HepG2 (cell line): ENCODE measurements at regions not wholly inside any gene's neighbourhood (a gene's known extent, or its start where the extent isn't known, plus 50 kb on each side); places are given as distances from the start of the nearest gene placed in this dataset.

Experiments
- ARID5B ChIP-seq: IDR thresholded peaks from 2 replicates; pipeline ENCODE4 v1.4.0; 2020; ENCODE audit warnings: mild to moderate bottlenecking, missing genetic modification reagents
- CEBPG ChIP-seq: IDR thresholded peaks from 2 replicates; pipeline ENCODE4 v1.6.1; 2016
- CENPBD1 ChIP-seq: sonication (generic); formaldehyde crosslinking; IDR thresholded peaks from 2 replicates; pipeline ENCODE4 v1.8.0; 2022; ENCODE audit warnings: missing genetic modification reagents, low read depth, mild to moderate bottlenecking, borderline replicate concordance
- ETV5 ChIP-seq: IDR thresholded peaks from 2 replicates; pipeline ENCODE4 v1.6.1; 2018; ENCODE audit warnings: missing biosample characterization, missing genetic modification reagents, inconsistent platforms, borderline replicate concordance
- GABPB1 ChIP-seq: IDR thresholded peaks from 2 replicates; pipeline ENCODE4 v1.6.1; 2016; ENCODE audit warnings: mild to moderate bottlenecking, missing genetic modification reagents, moderate library complexity, missing compliant biosample characterization
- HHEX ChIP-seq: IDR thresholded peaks from 2 replicates; pipeline ENCODE4 v1.6.1; 2016; ENCODE audit warnings: control low read depth
- KLF6 ChIP-seq: IDR thresholded peaks from 2 replicates; pipeline ENCODE4 v1.8.0; 2016; ENCODE audit warnings: missing biosample characterization, missing genetic modification reagents
- MXD4 ChIP-seq: IDR thresholded peaks from 2 replicates; pipeline ENCODE4 v1.6.1; 2016; ENCODE audit warnings: mild to moderate bottlenecking, missing biosample characterization, missing genetic modification reagents
- MZF1 ChIP-seq: sonication (generic); formaldehyde crosslinking; IDR thresholded peaks from 2 replicates; pipeline ENCODE4 v1.8.1; 2023; ENCODE audit warnings: mild to moderate bottlenecking, missing genetic modification reagents, borderline replicate concordance
- NFE2L1 ChIP-seq: sonication (generic); formaldehyde crosslinking; IDR thresholded peaks from 2 replicates; pipeline ENCODE4 v1.4.0; 2020; ENCODE audit warnings: missing genetic modification reagents, mild to moderate bottlenecking, borderline replicate concordance
- NR3C1 ChIP-seq: sonication (generic); formaldehyde crosslinking; IDR thresholded peaks from 2 replicates; pipeline ENCODE4 v1.4.0; 2020; ENCODE audit warnings: missing genetic modification reagents
- PAF1 ChIP-seq: IDR thresholded peaks from 2 replicates; pipeline ENCODE4 v1.6.1; 2016; ENCODE audit warnings: missing genetic modification reagents, missing compliant biosample characterization
- SAP130 ChIP-seq: IDR thresholded peaks from 2 replicates; pipeline ENCODE4 v1.6.1; 2016; ENCODE audit warnings: low read depth
- SNAPC2 ChIP-seq: sonication (generic); formaldehyde crosslinking; IDR thresholded peaks from 2 replicates; pipeline ENCODE4 v1.8.1; 2022; ENCODE audit warnings: mild to moderate bottlenecking, missing genetic modification reagents
- SNRNP70 ChIP-seq: fragments of 200-400 bp; formaldehyde crosslinking; IDR thresholded peaks from 2 replicates; pipeline ENCODE4 v1.6.1; 2017; ENCODE audit warnings: mild to moderate bottlenecking, low read depth, low read length, moderate library complexity
- SOX13 ChIP-seq, 3 experiments: fragments of 450-650 bp in 1 of 3; sonication (generic) in 1 of 3; formaldehyde crosslinking in 1 of 3; IDR thresholded peaks in 2 of 3; conservative IDR thresholded peaks in 1 of 3; 2 replicates each; pipeline versions ENCODE4 v1.5.0 to v1.6.1; 2016 to 2020; ENCODE audit warnings: antibody characterized with exemption in 1 of 3, mild to moderate bottlenecking in 1 of 3, missing compliant biosample characterization in 1 of 3, missing genetic modification reagents in 1 of 3, moderate library complexity in 1 of 3
- THAP8 ChIP-seq: sonication (generic); formaldehyde crosslinking; IDR thresholded peaks from 2 replicates; pipeline ENCODE4 v1.5.1; 2020; ENCODE audit warnings: missing genetic modification reagents, mild to moderate bottlenecking, borderline replicate concordance
- ZBTB34 ChIP-seq: sonication (generic); formaldehyde crosslinking; IDR thresholded peaks from 2 replicates; pipeline ENCODE4 v1.8.0; 2022; ENCODE audit warnings: mild to moderate bottlenecking, missing genetic modification reagents
- ZFP36 ChIP-seq: fragments of 150-350 bp; IDR thresholded peaks from 2 replicates; pipeline ENCODE4 v1.6.1; 2018; ENCODE audit warnings: borderline replicate concordance, low read length, low read depth; ENCODE audit not compliant: partially characterized antibody
- ZNF224 ChIP-seq: sonication (generic); formaldehyde crosslinking; IDR thresholded peaks from 2 replicates; pipeline ENCODE4 v1.5.0; 2020; ENCODE audit warnings: mild to moderate bottlenecking, missing genetic modification reagents
- ZNF282 ChIP-seq: fragments of 450-650 bp; IDR thresholded peaks from 2 replicates; pipeline ENCODE4 v1.6.1; 2018; ENCODE audit not compliant: partially characterized antibody
- ZNF644 ChIP-seq: IDR thresholded peaks from 2 replicates; pipeline ENCODE4 v1.6.1; 2016; ENCODE audit warnings: low read depth
- ZNF652 ChIP-seq: IDR thresholded peaks from 2 replicates; pipeline ENCODE4 v1.6.1; 2016; ENCODE audit warnings: low read depth, borderline replicate concordance
- ZNF703 ChIP-seq: sonication (generic); formaldehyde crosslinking; IDR thresholded peaks from 2 replicates; pipeline ENCODE4 v1.5.1; 2020; ENCODE audit warnings: missing genetic modification reagents, mild to moderate bottlenecking, moderate library complexity, borderline replicate concordance
- ZNF850 ChIP-seq: sonication (generic); formaldehyde crosslinking; conservative IDR thresholded peaks from 2 replicates; pipeline ENCODE4 v1.9.0; 2021; ENCODE audit warnings: mild to moderate bottlenecking, missing genetic modification reagents

- TF ChIP-seq ZBTB34 (CRISPR knock-in tag) (no peak), ARID5B (peak; percentile 96), ZNF652 (CRISPR knock-in tag) (peak; percentile 17; the same call in 1 of the 2 replicates), PAF1 (CRISPR knock-in tag) (no peak), HHEX (CRISPR knock-in tag) (no peak), NFE2L1 (CRISPR knock-in tag) (no peak), SOX13 (IDR thresholded peaks at IDR 0.05) (no peak), SOX13 (CRISPR knock-in tag; conservative IDR thresholded peaks at IDR 0.05 in 1 of 2, IDR thresholded peaks at IDR 0.05 in 1 of 2) (peak in 1 of 2 experiments; percentile 76; a peak in 2 of 4 replicates), ZNF703 (CRISPR knock-in tag) (no peak), NR3C1 (CRISPR knock-in tag) (no peak), ZNF282 (no peak), CEBPG (CRISPR knock-in tag) (peak; percentile 54; the same call in 1 of the 2 replicates), MZF1 (CRISPR knock-in tag) (no peak), SNAPC2 (no peak), ZNF850 (no peak), SAP130 (CRISPR knock-in tag) (peak; percentile 80; the same call in 1 of the 2 replicates), CENPBD1 (CRISPR knock-in tag) (no peak), ETV5 (peak; percentile 98), ZNF644 (CRISPR knock-in tag) (peak; percentile 77), ZFP36 (no peak), SNRNP70 (no peak), GABPB1 (CRISPR knock-in tag) (peak; percentile 65; the same call in 1 of the 2 replicates), MXD4 (CRISPR knock-in tag) (no peak), THAP8 (no peak), ZNF224 (CRISPR knock-in tag) (no peak), KLF6 (CRISPR knock-in tag) (peak; percentile 63; the same call in 1 of the 2 replicates)
Observed at GRCh38 chr3:193777524-193777923, 184.5 kb downstream of the OPA1 start (continued).
